Activated CD8-positive, alpha-beta memory T cell treated with anti-CD3 and anti-CD28 coated beads, Interleukin-2, amount 10 ng/mL, durations not matched to agents 7 days and 5 days (primary cell): ENCODE measurements at regions not wholly inside any gene's neighbourhood (a gene's known extent, or its start where the extent isn't known, plus 50 kb on each side); places are given as distances from the start of the nearest gene placed in this dataset.

Experiments used
- ATAC-seq: fragments of 150-1000 bp; cut with Tn5 transposase; one replicate; pipeline ENCODE4 v1.10.0; 2021; ENCODE audit warnings: moderate library complexity
- CTCF ChIA-PET: fragments of 350-600 bp; sonication (Branson Sonifier 250); formaldehyde crosslinking; loops from one replicate; lab custom pipeline; 2021; ENCODE audit warnings: antibody characterized with exemption; lab: Charles Lee
- DNase-seq: peaks from one replicate; pipeline ENCODE4 v3.0.0-alpha.2; 2020
- H3K27ac Mint-ChIP-seq: one replicate; pipeline ENCODE4 v1.8.0; 2021; ENCODE audit warnings: mild to moderate bottlenecking, mixed read lengths
- H3K27me3 Mint-ChIP-seq: one replicate; pipeline ENCODE4 v1.8.0; 2021; ENCODE audit warnings: mixed read lengths
- H3K36me3 Mint-ChIP-seq: one replicate; pipeline ENCODE4 v1.8.0; 2021; ENCODE audit warnings: mild to moderate bottlenecking, mixed read lengths
- H3K4me1 Mint-ChIP-seq: one replicate; pipeline ENCODE4 v1.8.0; 2021; ENCODE audit warnings: mixed read lengths
- H3K4me3 Mint-ChIP-seq: one replicate; pipeline ENCODE4 v1.8.0; 2021; ENCODE audit warnings: mild to moderate bottlenecking, moderate library complexity, mixed read lengths
- H3K9me3 Mint-ChIP-seq: one replicate; pipeline ENCODE4 v1.8.0; 2022; ENCODE audit warnings: low read depth, mixed read lengths

DNA sequence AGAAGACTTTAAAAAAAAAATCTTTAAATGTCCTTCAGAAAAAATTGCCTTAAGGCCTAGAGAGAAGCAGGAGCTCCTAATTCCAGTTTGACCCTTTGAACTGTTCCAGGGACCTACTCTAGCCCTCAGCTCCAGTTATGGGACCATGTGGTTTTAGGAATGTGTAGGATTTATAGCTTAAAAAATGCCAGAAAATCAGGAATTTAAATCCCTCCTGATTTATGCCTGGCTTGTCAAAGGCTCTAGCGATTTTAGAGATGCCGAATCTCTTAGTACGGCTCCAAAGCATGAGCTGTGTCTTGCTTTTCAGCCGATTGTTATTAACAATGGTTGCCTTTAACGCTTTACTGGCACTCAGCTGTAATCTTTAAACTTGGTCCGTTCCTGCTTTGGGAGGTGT, 130.6 kb upstream of the NPVF start:
- Mint-ChIP-seq H3K4me1 (no peaks in the 10 kb centered on the region), H3K9me3 (no peaks in the 10 kb centered on the region), H3K27me3 (peaks cover 2% of the 10 kb centered on the region), H3K4me3 (no peak overlapping the region), H3K36me3 (no peaks in the 10 kb centered on the region), H3K27ac (no peak overlapping the region)
- CTCF ChIA-PET = no interaction called here
- no peak for ATAC-seq
- no peak for DNase-seq

DNA sequence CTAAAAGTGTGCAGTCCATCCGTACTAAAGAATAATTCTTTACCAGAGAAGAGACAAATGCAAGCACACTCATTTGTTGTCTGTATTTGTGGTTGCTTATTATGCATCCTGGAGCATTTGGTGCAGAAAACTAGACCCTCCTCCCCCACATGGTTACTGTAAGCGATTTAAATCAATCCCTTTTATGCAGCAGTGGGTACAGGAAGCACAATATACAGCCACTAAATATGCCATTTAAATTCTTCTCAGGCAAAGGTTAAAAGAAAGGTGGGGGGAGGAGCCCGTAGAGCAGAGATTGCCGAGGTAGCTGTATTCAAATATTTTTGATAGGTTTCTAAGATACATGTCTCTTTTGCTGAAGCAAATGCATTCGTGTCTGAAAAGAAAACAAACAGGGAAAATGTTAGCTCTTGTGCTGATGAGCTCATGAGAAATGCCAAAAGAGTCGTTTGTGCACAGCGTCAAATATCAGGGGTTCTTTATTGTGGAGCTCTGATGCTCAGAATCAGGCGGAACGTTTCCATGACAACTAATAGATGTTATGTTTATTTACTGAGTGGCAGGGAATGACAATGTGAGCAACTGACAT, 131.3 kb upstream of the NPVF start:
- no peaks in the 10 kb centered on the region for H3K4me1 Mint-ChIP-seq
- CTCF ChIA-PET = no interaction called here
- ATAC-seq (no peak), DNase-seq (no peak)
- H3K9me3 Mint-ChIP-seq = no peaks in the 10 kb centered on the region
- no peak overlapping the region for H3K4me3 Mint-ChIP-seq
- peaks cover 2% of the 10 kb centered on the region for H3K27me3 Mint-ChIP-seq
- no peaks in the 10 kb centered on the region for H3K36me3 Mint-ChIP-seq
- H3K27ac Mint-ChIP-seq = no peak overlapping the region

DNA sequence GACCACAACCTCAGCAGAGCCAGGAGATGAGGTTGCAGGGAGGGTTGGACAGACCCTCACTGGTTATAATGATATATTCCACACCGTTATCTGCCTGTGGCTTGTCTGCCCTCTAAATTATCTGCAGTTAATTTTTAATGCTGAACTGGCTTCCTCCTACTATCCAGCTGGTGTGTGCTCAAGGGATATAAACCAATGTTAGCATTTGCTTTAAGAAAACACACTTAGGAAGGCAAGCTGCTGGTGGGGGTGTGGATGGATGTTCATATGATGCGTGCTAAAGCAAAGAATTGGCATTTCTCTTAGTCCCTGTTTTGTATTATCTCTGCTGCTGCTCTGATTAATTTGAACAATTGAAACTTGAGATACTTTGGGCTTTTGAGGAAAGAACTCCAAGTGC, 132.2 kb upstream of the NPVF start:
- H3K27ac Mint-ChIP-seq = no peak overlapping the region
- DNase-seq (no peak), ATAC-seq (no peak)
- CTCF ChIA-PET = no interaction called here
- no peaks in the 10 kb centered on the region for H3K4me1 Mint-ChIP-seq
- no peaks in the 10 kb centered on the region for H3K9me3 Mint-ChIP-seq
- peaks cover 2% of the 10 kb centered on the region for H3K27me3 Mint-ChIP-seq
- H3K36me3 Mint-ChIP-seq = no peaks in the 10 kb centered on the region
- no peak overlapping the region for H3K4me3 Mint-ChIP-seq

DNA sequence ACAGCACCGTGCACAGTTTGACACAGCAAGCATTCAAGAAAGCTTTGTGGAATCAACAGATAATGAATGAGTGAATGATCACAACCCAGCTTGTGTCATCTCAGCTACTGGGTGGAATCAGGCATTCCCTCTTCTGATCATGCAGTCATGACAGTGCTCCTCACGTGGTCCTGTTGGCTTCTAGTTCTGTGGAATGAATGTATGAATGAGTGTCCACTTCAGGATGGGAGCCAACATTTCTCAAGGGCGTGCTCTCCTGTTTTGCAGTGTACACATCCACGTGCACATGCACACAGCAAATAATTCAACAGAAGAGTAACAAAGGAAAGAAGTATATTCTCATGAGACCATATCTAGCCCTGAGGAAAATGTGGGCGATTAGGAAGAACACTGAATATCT, 133.1 kb upstream of the NPVF start:
- CTCF ChIA-PET = no interaction called here

DNA sequence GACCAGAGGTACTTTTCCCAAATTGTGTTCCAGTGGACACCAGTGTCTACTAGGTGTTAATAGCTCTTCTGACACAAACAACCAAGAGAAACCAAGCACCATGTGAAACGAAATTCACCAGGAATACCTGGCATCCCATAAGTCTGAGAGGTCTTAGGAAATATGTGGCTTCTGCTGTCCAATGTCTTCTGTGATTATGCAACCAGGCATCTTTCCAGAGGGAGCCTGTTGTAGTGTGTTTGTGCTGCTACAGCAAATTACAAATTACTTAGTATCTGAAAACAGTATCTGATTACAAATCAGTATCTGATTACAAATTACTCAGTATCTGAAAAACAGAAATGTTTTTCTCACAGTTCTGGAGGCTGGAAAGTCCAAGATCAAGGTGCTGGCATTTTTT, 133.6 kb upstream of the NPVF start:
- Mint-ChIP-seq H3K4me1 (no peaks in the 10 kb centered on the region), H3K27me3 (peaks cover 2% of the 10 kb centered on the region), H3K9me3 (no peaks in the 10 kb centered on the region), H3K27ac (no peak overlapping the region), H3K4me3 (no peak overlapping the region), H3K36me3 (no peaks in the 10 kb centered on the region)
- ATAC-seq = no peak
- no peak for DNase-seq
- CTCF ChIA-PET = no interaction called here

More for the DNA sequence above, 133.1 kb upstream of the NPVF start:
- no peak overlapping the region for H3K27ac Mint-ChIP-seq
- no peaks in the 10 kb centered on the region for H3K9me3 Mint-ChIP-seq
- H3K4me3 Mint-ChIP-seq = no peak overlapping the region
- peaks cover 2% of the 10 kb centered on the region for H3K27me3 Mint-ChIP-seq
- DNase-seq (no peak), ATAC-seq (no peak)
- no peaks in the 10 kb centered on the region for H3K36me3 Mint-ChIP-seq
- H3K4me1 Mint-ChIP-seq = no peaks in the 10 kb centered on the region

DNA sequence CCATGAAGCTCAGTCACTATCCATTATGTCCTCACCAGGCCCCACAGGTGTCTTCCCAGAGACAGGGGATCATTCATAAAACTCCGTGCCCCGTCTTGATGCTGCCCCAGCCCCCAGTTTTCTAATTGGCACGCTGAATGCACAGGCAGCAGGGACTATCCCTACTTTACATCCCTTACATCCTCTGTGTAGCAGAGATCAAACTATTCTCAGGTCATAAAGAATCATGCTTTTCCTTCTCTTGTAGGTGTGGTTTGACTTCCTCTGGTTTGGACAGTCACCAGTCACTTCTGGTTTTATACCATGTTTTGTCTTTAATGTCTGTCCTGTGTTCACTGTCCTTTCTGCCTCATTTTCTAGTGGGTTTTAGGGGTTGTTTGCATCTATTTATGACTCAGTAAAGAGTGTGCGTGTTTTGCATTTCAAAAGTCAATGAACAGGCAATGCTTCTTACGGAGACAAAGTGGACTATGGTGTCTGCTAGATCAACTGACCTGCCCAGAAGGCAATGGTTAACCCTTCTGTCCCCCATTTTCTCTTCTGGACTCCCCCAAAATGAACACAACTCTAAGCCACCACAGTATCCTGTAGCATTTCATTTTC, 140.4 kb upstream of the NPVF start:
- Mint-ChIP-seq H3K4me3 (no peak overlapping the region), H3K4me1 (no peaks in the 10 kb centered on the region), H3K36me3 (no peaks in the 10 kb centered on the region), H3K27ac (no peak overlapping the region), H3K27me3 (peaks cover 5% of the 10 kb centered on the region), H3K9me3 (peaks cover 7% of the 10 kb centered on the region)
- CTCF ChIA-PET = no interaction called here
- ATAC-seq = no peak
- no peak for DNase-seq

DNA sequence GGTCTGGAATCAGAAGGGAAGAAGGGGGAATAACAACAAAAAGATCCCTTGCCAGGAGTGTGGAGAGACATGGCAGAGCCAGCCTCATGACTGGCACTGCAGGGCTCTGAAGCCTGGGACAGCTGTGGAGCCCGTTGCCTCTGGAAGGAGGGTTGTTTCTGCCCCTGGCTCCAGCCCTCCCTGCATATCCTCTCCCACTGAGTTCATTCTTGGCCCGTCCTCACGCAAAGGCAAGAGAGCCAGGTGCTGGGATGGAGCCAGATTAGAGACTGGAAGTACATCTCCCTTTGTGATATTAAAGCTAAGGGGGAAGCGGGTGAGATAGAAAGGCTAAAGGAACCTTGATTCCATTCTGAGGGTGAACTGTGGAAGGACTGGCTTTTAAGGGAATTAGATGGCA, 141.5 kb upstream of the NPVF start:
- peaks cover 7% of the 10 kb centered on the region for H3K9me3 Mint-ChIP-seq
- peaks cover 6% of the 10 kb centered on the region for H3K27me3 Mint-ChIP-seq
- no peak overlapping the region for H3K4me3 Mint-ChIP-seq
- ATAC-seq = no peak
- H3K27ac Mint-ChIP-seq = no peak overlapping the region
- DNase-seq = no peak
- H3K36me3 Mint-ChIP-seq = no peaks in the 10 kb centered on the region
- CTCF ChIA-PET = no interaction called here
- H3K4me1 Mint-ChIP-seq = no peaks in the 10 kb centered on the region

DNA sequence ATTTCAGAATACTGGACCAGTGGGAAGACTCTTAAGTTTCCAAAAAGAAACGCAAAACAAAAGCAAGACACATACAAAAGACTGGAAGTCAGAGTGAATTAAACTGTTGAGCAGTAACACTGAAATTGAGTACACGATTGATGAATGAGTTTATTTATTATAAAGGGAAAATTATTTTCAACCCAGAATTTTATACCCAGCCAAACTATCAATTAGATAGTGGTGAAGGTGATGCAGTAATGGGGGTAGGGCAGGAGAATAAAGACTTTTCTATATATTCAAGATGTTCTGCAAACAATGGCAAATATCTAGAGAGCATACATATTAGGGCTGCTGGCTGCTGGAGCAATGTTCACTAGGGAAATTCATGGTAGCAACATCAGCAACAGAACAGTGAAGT, 143.7 kb upstream of the NPVF start:
- DNase-seq = no peak
- ATAC-seq = no peak
- H3K36me3 Mint-ChIP-seq = no peaks in the 10 kb centered on the region
- H3K27me3 Mint-ChIP-seq = peaks cover 12% of the 10 kb centered on the region
- CTCF ChIA-PET = no interaction called here
- H3K4me1 Mint-ChIP-seq = no peaks in the 10 kb centered on the region
- H3K4me3 Mint-ChIP-seq = no peak overlapping the region
- peaks cover 7% of the 10 kb centered on the region for H3K9me3 Mint-ChIP-seq
- no peak overlapping the region for H3K27ac Mint-ChIP-seq

DNA sequence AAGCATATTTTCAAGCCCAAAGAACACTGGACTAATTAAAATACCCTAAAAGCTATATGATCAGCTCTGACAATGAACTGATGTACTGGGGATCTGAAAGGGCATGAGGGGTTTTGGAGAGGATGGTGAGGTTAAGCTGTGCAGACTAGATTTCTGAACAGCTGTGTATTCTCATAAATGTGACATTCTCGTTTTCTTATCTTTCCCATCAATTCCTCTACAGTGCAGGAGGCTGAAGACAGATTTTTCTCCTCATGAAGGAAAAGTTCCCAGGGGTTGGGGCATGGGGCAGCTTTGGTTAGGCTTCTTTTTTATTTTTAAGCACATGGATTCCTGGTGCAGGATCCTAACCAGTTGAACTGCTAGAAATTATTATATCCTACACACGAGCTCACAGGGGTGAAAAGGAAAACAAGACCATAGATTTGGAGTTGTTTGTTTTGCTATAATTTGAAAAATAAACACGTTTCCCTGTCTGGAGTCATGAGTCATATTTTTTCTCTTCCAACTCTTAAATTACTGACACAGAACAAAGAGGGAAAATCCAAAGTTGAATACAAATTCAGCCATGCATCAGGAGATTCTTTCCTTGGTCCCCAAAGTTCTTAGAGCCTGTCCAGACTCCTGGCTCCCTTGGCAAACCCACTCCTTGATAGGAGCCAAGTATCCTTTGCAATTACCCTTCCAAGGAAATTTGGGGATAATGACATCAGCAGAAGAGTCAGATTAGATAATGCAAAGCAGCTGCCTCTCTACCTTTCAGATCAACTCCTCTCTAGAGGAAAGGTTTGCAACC, 147.7 kb upstream of the NPVF start:
- Mint-ChIP-seq H3K4me1 (no peaks in the 10 kb centered on the region), H3K4me3 (no peak overlapping the region), H3K9me3 (peaks cover 7% of the 10 kb centered on the region), H3K27me3 (peaks cover 15% of the 10 kb centered on the region), H3K36me3 (no peaks in the 10 kb centered on the region), H3K27ac (no peak overlapping the region)
- no peak for DNase-seq
- CTCF ChIA-PET = no interaction called here
- ATAC-seq = no peak

DNA sequence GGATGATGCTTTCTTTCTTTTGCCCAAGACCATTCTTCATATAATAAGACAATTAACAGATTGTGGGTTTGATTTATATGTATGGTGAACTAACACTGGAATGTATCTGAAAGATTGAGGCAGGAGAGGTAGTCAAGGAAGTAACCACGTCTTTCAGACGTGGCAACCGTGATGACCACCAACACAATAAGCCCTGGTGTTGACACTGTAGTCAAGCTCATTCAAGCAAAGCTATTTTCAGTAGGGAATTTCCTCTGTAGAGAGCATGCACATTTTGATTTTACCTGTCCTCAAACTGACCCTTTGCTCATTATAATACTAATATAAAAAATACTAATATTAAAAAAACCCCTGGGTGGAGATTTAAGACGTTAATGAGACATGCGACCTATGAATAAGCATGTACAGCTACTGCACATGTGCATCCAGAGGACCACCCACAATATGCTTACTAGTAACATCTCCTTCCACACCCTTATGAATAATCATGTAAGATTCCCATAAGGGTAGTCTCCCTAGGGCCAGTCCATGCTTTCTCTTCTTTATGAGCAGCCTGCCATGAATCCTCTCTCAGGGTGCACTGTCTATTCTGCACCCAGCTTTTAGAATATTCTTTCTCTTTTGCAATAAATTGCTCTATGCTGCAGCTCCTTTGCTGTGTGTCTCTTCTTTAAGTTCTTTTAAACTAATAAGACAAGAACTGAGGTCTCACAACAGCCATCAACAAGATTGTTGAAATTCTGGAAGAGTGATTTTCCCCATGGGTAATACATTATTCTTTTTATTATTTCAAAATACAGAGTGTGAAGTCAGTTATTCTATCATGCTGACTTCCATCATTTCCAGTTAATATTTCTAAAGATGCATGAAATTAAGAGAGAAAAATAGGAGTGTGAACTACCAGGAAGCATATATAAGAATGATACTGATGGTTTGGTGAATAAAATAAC, 151.3 kb upstream of the NPVF start:
- Mint-ChIP-seq H3K27ac (no peak overlapping the region), H3K4me1 (no peaks in the 10 kb centered on the region), H3K27me3 (peaks cover 30% of the 10 kb centered on the region), H3K36me3 (no peaks in the 10 kb centered on the region), H3K9me3 (no peaks in the 10 kb centered on the region), H3K4me3 (no peak overlapping the region)
- DNase-seq = no peak
- ATAC-seq = no peak
- CTCF ChIA-PET = no interaction called here

DNA sequence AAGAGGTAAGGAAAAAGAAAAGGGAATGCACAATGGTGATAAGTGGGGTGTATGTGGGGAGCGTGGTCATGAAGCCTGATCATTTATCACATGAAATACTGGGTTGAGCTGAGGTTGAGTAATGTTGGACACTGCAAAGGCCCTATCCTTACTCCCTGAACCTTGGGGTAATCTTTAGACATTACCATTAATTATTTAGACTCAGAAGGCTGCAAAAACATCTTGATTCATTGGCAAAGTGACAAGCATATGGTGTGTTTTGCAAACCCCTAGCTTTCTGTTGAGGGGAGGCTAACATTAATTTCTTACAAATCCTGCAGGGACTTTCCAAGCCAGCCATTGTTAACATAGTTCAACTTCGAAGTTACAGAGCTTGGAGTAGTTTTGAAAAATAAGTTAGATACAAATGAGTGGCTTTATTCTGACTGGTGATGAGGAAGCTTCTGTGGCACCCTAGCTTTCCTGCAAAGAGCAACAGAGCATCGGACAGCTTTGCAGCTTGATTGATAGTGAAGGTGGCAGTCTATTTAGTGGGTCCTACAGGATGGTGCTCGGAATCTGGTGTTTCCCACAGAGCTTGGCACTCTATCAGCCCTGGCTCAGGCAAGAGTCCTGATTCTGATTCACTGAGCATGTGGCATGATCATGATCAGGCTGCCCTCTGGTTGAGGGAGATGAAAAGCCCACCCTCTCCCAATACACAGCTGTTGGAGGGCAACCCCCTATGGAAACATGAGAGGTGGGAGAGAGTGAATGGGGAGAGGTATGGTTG, 153.7 kb upstream of the NPVF start:
- CTCF ChIA-PET = interaction anchor here (1.2 kb wide), 1 partner anchor 122 kb away, joined by 4 read pairs; no protein-coding TSS in a partner anchor
- Mint-ChIP-seq H3K4me1 (no peaks in the 10 kb centered on the region), H3K36me3 (no peaks in the 10 kb centered on the region), H3K27me3 (peaks cover 23% of the 10 kb centered on the region), H3K4me3 (no peak overlapping the region), H3K9me3 (no peaks in the 10 kb centered on the region), H3K27ac (no peak overlapping the region)
- no peak for ATAC-seq
- DNase-seq = no peak

DNA sequence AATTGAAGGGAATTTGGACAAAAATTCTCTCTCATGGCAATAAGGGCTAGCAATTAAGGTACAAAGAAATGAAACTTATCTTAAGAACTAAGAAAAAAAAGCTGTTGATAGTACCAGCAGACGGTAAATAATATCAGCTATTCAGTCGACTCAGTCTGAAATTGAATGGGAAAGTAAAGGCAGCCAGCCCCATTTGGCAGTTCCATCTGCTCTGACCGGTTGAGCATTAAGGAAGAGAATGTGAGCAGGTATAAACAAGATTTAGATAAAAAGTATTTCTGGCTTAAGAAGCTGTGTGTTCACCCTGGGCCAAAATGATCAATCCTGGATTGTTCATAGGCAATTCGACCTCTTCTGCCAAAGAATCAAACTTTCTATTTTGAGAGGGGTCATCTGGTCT, 154.6 kb upstream of the NPVF start:
- no peak overlapping the region for H3K27ac Mint-ChIP-seq
- H3K4me1 Mint-ChIP-seq = no peaks in the 10 kb centered on the region
- ATAC-seq = no peak
- DNase-seq = no peak
- no peaks in the 10 kb centered on the region for H3K36me3 Mint-ChIP-seq
- no peak overlapping the region for H3K4me3 Mint-ChIP-seq
- CTCF ChIA-PET = interaction anchor here (1.2 kb wide), 1 partner anchor 123 kb away, joined by 4 read pairs; no protein-coding TSS in a partner anchor
- H3K9me3 Mint-ChIP-seq = no peaks in the 10 kb centered on the region
- peaks cover 23% of the 10 kb centered on the region for H3K27me3 Mint-ChIP-seq

DNA sequence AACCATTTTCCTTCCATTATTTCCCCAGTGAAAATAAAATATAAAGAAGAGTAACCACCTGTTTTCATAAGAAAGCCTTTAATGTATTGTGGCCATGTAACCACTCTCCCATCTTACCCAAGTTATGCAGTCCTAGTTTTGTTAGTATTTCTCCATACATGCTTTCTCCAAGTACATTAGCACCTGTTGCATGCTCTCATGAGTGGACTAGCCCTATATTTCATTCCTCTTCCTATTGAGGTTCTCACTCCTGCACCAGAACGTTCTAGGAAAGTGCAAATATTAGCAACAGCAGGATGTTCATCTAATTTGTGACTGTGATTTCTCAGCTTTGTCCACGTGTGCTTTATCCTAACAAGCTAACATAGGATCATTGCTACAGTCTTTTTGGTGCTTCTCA, 155.1 kb upstream of the NPVF start:
- ATAC-seq = no peak
- peaks cover 23% of the 10 kb centered on the region for H3K27me3 Mint-ChIP-seq
- CTCF ChIA-PET = interaction anchor here (1.2 kb wide), 1 partner anchor 124 kb away, joined by 4 read pairs; no protein-coding TSS in a partner anchor
- no peaks in the 10 kb centered on the region for H3K4me1 Mint-ChIP-seq
- no peaks in the 10 kb centered on the region for H3K36me3 Mint-ChIP-seq
- no peak overlapping the region for H3K4me3 Mint-ChIP-seq
- no peaks in the 10 kb centered on the region for H3K9me3 Mint-ChIP-seq
- DNase-seq = no peak
- no peak overlapping the region for H3K27ac Mint-ChIP-seq
